ENCODE measurements at regions not wholly inside any gene's neighbourhood (a gene's known extent, or its start where the extent isn't known, plus 50 kb on each side); places are given as distances from the start of the nearest gene placed in this dataset.

DNA sequence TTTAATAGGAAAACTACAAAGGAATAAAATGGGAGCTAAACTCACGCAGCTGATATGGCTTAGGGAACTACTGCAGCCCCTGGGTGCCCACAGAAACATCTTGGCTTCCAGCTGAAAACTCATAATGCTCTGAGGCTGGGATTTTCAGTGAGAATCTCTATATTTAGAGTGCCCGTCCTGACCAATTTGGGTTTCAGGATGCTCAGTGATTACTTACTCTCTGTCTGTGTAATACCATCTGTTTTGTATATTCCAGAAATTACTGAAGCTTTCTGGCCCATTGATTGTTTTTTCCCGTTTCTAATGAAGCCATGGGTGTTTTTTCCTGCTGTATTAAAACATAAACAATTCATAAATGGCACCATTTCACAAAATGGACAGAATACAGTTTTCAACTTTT, 50.6 kb upstream of the ZNF385D start:
- H3K36me3 ChIP-seq (ENCODE audit: control insufficient read depth, insufficient read depth, low read length), result no peaks in the 10 kb centered on the region
- intact Hi-C loops (cut with micrococcal nuclease), result no loop called here
- Mint-ChIP-seq H3K36me3 (peaks cover 9% of the 10 kb centered on the region), H3K4me1 (no peaks in the 10 kb centered on the region), H3K27ac (no peak overlapping the region), H3K4me3 (no peak overlapping the region), H3K9me3 (peaks cover 13 to 25% of the 10 kb centered on the region in 2 donors), H3K27me3 (ENCODE audit: low read depth in 2 of 2) (no peaks in the 10 kb centered on the region)
- TF ChIP-seq, protein P1, sequence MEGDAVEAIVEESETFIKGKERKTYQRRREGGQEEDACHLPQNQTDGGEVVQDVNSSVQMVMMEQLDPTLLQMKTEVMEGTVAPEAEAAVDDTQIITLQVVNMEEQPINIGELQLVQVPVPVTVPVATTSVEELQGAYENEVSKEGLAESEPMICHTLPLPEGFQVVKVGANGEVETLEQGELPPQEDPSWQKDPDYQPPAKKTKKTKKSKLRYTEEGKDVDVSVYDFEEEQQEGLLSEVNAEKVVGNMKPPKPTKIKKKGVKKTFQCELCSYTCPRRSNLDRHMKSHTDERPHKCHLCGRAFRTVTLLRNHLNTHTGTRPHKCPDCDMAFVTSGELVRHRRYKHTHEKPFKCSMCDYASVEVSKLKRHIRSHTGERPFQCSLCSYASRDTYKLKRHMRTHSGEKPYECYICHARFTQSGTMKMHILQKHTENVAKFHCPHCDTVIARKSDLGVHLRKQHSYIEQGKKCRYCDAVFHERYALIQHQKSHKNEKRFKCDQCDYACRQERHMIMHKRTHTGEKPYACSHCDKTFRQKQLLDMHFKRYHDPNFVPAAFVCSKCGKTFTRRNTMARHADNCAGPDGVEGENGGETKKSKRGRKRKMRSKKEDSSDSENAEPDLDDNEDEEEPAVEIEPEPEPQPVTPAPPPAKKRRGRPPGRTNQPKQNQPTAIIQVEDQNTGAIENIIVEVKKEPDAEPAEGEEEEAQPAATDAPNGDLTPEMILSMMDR (IDR thresholded peaks at IDR 0.05), result no peak
- no peaks in the 10 kb centered on the region for H3K4me1 ChIP-seq (ENCODE audit: control insufficient read depth, insufficient read depth, low read length)
- no peaks in the 10 kb centered on the region for H3K27me3 ChIP-seq (ENCODE audit: control insufficient read depth, insufficient read depth, low read length)
- no peak overlapping the region for H3K27ac ChIP-seq (ENCODE audit: low read length)
- no peak for DNase-seq
- no peak overlapping the region for H3K4me3 ChIP-seq (ENCODE audit: low read length)
- ATAC-seq, result no peak
- H3K9me3 ChIP-seq (ENCODE audit: control insufficient read depth, insufficient read depth, low read length), result peaks cover 4% of the 10 kb centered on the region
- 75% methylated on average over 3 of the region's 3 CpGs for WGBS (ENCODE audit: insufficient coverage)

DNA sequence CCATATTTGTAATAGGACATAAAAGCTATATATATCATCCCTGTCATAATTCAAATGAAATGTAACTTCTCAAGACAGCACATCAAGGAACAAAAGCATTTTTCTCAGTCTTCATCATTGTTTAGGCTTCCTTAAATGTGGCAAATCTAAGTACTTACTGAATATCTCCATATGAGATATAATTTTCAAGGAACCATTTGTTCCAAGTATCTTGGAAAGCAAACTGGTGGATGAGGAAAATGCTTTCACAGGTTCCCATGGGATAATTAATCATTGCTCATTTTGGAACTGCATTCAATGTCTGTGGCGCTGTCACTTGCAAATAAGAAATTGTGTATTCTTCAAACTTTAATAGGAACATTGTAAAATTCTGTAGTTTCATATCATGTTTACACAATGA, 52.6 kb upstream of the ZNF385D start:
- intact Hi-C loops (cut with micrococcal nuclease), result no loop called here
- peaks cover 10 to 23% of the 10 kb centered on the region in 2 donors for H3K9me3 Mint-ChIP-seq
- no peak overlapping the region for H3K4me3 Mint-ChIP-seq
- no peaks in the 10 kb centered on the region for H3K27me3 ChIP-seq (ENCODE audit: control insufficient read depth, insufficient read depth, low read length)
- H3K27ac ChIP-seq (ENCODE audit: low read length), result no peak overlapping the region
- H3K36me3 Mint-ChIP-seq, result peaks cover 9% of the 10 kb centered on the region
- peaks cover 7% of the 10 kb centered on the region for H3K9me3 ChIP-seq (ENCODE audit: control insufficient read depth, insufficient read depth, low read length)
- no peaks in the 10 kb centered on the region for H3K4me1 Mint-ChIP-seq
- ATAC-seq (no peak), DNase-seq (no peak)
- H3K4me1 ChIP-seq (ENCODE audit: control insufficient read depth, insufficient read depth, low read length), result no peaks in the 10 kb centered on the region
- H3K4me3 ChIP-seq (ENCODE audit: low read length), result no peak overlapping the region
- no peaks in the 10 kb centered on the region for H3K27me3 Mint-ChIP-seq (ENCODE audit: low read depth in 2 of 2)
- no peak overlapping the region for H3K27ac Mint-ChIP-seq
- TF ChIP-seq, protein P1 (IDR thresholded peaks at IDR 0.05), result no peak
- WGBS (ENCODE audit: insufficient coverage), result no CpG with 5 or more reads among the region's 1 CpG
- H3K36me3 ChIP-seq (ENCODE audit: control insufficient read depth, insufficient read depth, low read length), result no peaks in the 10 kb centered on the region

DNA sequence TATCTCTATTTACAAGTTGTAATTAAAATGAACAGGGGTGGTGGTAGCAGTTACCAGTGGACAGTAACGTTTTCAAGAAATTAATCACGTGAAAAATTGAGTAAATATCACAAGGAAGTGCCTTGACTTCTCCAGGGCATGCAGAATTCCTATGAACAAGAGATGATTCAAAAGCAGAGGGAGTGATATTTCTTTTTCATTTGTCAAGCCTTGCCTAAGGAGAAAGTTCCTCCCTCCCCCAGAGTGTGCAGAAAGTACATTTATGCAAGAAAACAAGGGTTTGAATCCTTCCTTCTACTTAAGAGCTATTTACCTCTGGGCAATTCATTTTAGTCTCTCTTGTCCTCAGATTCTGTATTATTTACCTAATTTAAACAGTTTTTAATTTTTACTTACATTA, 53.3 kb upstream of the ZNF385D start:
- TF ChIP-seq, protein P1 (IDR thresholded peaks at IDR 0.05), result no peak
- H3K4me1 Mint-ChIP-seq, result no peaks in the 10 kb centered on the region
- peaks cover 2% of the 10 kb centered on the region for H3K36me3 Mint-ChIP-seq
- H3K36me3 ChIP-seq (ENCODE audit: control insufficient read depth, insufficient read depth, low read length), result no peaks in the 10 kb centered on the region
- no peak overlapping the region for H3K4me3 ChIP-seq (ENCODE audit: low read length)
- DNase-seq (no peak), ATAC-seq (no peak)
- no peak overlapping the region for H3K4me3 Mint-ChIP-seq
- H3K27ac Mint-ChIP-seq, result no peak overlapping the region
- no peaks in the 10 kb centered on the region for H3K4me1 ChIP-seq (ENCODE audit: control insufficient read depth, insufficient read depth, low read length)
- H3K9me3 Mint-ChIP-seq, result peaks cover 6 to 20% of the 10 kb centered on the region in 2 donors
- WGBS (ENCODE audit: insufficient coverage), result 47% methylated on average over 2 of the region's 2 CpGs
- intact Hi-C loops (cut with micrococcal nuclease), result no loop called here
- H3K27ac ChIP-seq (ENCODE audit: low read length), result no peak overlapping the region
- peaks cover 7% of the 10 kb centered on the region for H3K9me3 ChIP-seq (ENCODE audit: control insufficient read depth, insufficient read depth, low read length)
- no peaks in the 10 kb centered on the region for H3K27me3 ChIP-seq (ENCODE audit: control insufficient read depth, insufficient read depth, low read length)
- H3K27me3 Mint-ChIP-seq (ENCODE audit: low read depth in 2 of 2), result no peaks in the 10 kb centered on the region

DNA sequence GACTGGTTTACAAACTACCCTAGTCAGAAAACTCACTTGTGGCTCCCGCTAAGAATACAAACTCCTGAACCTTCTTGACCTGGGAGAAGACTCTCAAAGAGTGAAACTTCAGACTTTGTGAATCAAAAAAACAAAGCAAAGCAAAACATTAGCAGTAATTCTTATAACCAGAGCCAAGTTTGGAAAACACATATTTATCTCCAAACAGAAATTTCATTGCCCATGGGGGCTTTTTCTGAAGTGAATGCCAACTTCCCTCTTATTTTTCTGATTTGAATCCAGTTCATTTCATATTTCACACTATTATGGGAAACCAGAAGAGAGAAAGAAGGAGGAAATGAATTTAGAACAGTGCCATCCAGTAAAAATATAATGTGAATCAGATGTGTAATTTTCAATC, 55.7 kb upstream of the ZNF385D start:
- H3K27me3 Mint-ChIP-seq (ENCODE audit: low read depth in 2 of 2), result no peaks in the 10 kb centered on the region
- H3K4me3 Mint-ChIP-seq, result no peak overlapping the region
- Histone ChIP-seq H3K4me1 (ENCODE audit: control insufficient read depth, insufficient read depth, low read length) (no peaks in the 10 kb centered on the region), H3K27ac (ENCODE audit: low read length) (no peak overlapping the region), H3K9me3 (ENCODE audit: control insufficient read depth, insufficient read depth, low read length) (peaks cover 7% of the 10 kb centered on the region), H3K4me3 (ENCODE audit: low read length) (no peak overlapping the region), H3K27me3 (ENCODE audit: control insufficient read depth, insufficient read depth, low read length) (no peaks in the 10 kb centered on the region), H3K36me3 (ENCODE audit: control insufficient read depth, insufficient read depth, low read length) (no peaks in the 10 kb centered on the region)
- 95% methylated on average over 1 of the region's 1 CpG for WGBS (ENCODE audit: insufficient coverage)
- H3K36me3 Mint-ChIP-seq, result no peaks in the 10 kb centered on the region
- H3K27ac Mint-ChIP-seq, result no peak overlapping the region
- peaks cover 7 to 8% of the 10 kb centered on the region in 2 donors for H3K9me3 Mint-ChIP-seq
- TF ChIP-seq, protein P1 (IDR thresholded peaks at IDR 0.05), result no peak
- H3K4me1 Mint-ChIP-seq, result no peaks in the 10 kb centered on the region
- ATAC-seq (no peak), DNase-seq (no peak)
- intact Hi-C loops (cut with micrococcal nuclease), result no loop called here
